ENCODE measurements at regions not wholly inside any gene's neighbourhood (a gene's known extent, or its start where the extent isn't known, plus 50 kb on each side); places are given as distances from the start of the nearest gene placed in this dataset.

- TF ChIP-seq FOSL2 (IDR thresholded peaks at IDR 0.05) (no peak), FOSL2 (CRISPR knock-in tag; IDR thresholded peaks at IDR 0.05) (no peak), MYC (IDR thresholded peaks at IDR 0.05; ENCODE audit: borderline replicate concordance, low read length) (no peak), FOXS1 (CRISPR knock-in tag; IDR thresholded peaks at IDR 0.05) (no peak)
- 15% methylated on average over 5 of the region's 5 CpGs for WGBS (ENCODE audit: missing lambda C conversion rate)
- no peak for ATAC-seq
- FAIRE-seq, result no peak
- Histone ChIP-seq H3K4me1 (no peaks in the 10 kb centered on the region), H3K4me3 (no peak overlapping the region), H3K4me2 (no peak overlapping the region), H3K27ac (no peak overlapping the region), H3K9me3 (no peaks in the 10 kb centered on the region; the same call in 2 of the 3 replicates)
- no peak for DNase-seq (ENCODE audit: low read depth in 1 of 2, low spot score in 1 of 2)
- ChIA-PET POLR2A (no interaction called here), CTCF (interaction anchor here (0.8 to 1.0 kb wide), 2 partner anchors 13 to 19 kb away, joined by 3 to 4 read pairs; no protein-coding TSS in a partner anchor)
Measured at GRCh38 chr16:86444661-86445060, 65.7 kb upstream of the FOXF1 start.

GRCh38 chr16:86446279-86446678 is 64.0 kb upstream of the FOXF1 start:
- DNase-seq (ENCODE audit: low read depth in 1 of 2, low spot score in 1 of 2), result no peak
- FAIRE-seq, result no peak
- Histone ChIP-seq H3K4me3 (no peak overlapping the region), H3K27ac (no peak overlapping the region), H3K9me3 (peaks cover 13% of the 10 kb centered on the region; the same call in 2 of the 3 replicates), H3K4me2 (no peak overlapping the region), H3K4me1 (no peaks in the 10 kb centered on the region)
- no peak for ATAC-seq
- ChIA-PET CTCF (interaction anchor here (1.8 kb wide), 1 partner anchor 73 kb away, joined by 3 read pairs; no protein-coding TSS in a partner anchor), POLR2A (no interaction called here)
- 26% methylated on average over 7 of the region's 7 CpGs for WGBS (ENCODE audit: missing lambda C conversion rate)
- no peak for TF ChIP-seq BHLHE40 (IDR thresholded peaks at IDR 0.05; ENCODE audit: low read depth, low read length)
- TF ChIP-seq SMC3 (IDR thresholded peaks at IDR 0.05), result no peak
- no peak for TF ChIP-seq FOSB (CRISPR knock-in tag; IDR thresholded peaks at IDR 0.05)

DNA sequence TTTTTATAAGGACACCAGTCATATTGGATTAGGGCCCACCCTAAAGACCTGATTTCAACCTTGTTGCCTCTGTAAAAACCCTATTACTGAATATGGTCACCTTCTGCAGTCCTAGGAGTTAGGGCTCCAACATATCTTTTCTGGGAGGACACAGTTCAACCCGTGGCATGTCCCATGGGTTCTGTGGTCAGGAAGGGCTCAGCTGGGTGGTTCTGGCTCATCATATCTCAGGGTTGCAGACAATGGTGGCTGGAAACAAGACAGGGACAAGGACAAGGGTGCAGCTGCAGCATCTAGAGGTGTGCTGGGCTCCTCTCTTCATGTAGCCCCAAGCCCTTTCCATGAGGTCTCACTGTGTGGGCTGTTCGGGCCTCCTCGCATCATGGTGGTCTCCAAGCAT is 63.1 kb upstream of the FOXF1 start:
- Histone ChIP-seq H3K27ac (no peak overlapping the region), H3K9me3 (peaks cover 14% of the 10 kb centered on the region; the same call in 2 of the 3 replicates), H3K4me1 (no peaks in the 10 kb centered on the region), H3K4me3 (no peak overlapping the region), H3K4me2 (no peak overlapping the region)
- WGBS (ENCODE audit: missing lambda C conversion rate), result 9% methylated on average over 3 of the region's 3 CpGs
- no peak for DNase-seq (ENCODE audit: low read depth in 1 of 2, low spot score in 1 of 2)
- TF ChIP-seq MYC (IDR thresholded peaks at IDR 0.05; ENCODE audit: borderline replicate concordance, low read length) (no peak), EP300 (IDR thresholded peaks at IDR 0.05) (no peak), MAZ (IDR thresholded peaks at IDR 0.05; ENCODE audit: borderline replicate concordance, low read depth, low read length) (no peak), CBX2 (IDR thresholded peaks at IDR 0.05; ENCODE audit: borderline replicate concordance, low read depth) (no peak), NR3C1 (IDR thresholded peaks at IDR 0.05) (no peak), ZNF302 (CRISPR knock-in tag; IDR thresholded peaks at IDR 0.05) (no peak), EHF (CRISPR knock-in tag; IDR thresholded peaks at IDR 0.05) (no peak)
- TF ChIP-seq, protein P1, sequence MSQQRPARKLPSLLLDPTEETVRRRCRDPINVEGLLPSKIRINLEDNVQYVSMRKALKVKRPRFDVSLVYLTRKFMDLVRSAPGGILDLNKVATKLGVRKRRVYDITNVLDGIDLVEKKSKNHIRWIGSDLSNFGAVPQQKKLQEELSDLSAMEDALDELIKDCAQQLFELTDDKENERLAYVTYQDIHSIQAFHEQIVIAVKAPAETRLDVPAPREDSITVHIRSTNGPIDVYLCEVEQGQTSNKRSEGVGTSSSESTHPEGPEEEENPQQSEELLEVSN (IDR thresholded peaks at IDR 0.05; ENCODE audit: borderline replicate concordance, low read depth), result no peak
- ChIA-PET POLR2A (no interaction called here), CTCF (interaction anchor here (1.8 kb wide), 1 partner anchor 72 kb away, joined by 3 read pairs; no protein-coding TSS in a partner anchor)
- ATAC-seq, result no peak
- no peak for FAIRE-seq

- no peak overlapping the region for H3K4me3 ChIP-seq
- no peak for DNase-seq (ENCODE audit: low read depth in 1 of 2, low spot score in 1 of 2)
- ChIA-PET CTCF (no interaction called here), POLR2A (no interaction called here)
- TF ChIP-seq, protein P2, sequence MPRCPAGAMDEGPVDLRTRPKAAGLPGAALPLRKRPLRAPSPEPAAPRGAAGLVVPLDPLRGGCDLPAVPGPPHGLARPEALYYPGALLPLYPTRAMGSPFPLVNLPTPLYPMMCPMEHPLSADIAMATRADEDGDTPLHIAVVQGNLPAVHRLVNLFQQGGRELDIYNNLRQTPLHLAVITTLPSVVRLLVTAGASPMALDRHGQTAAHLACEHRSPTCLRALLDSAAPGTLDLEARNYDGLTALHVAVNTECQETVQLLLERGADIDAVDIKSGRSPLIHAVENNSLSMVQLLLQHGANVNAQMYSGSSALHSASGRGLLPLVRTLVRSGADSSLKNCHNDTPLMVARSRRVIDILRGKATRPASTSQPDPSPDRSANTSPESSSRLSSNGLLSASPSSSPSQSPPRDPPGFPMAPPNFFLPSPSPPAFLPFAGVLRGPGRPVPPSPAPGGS (IDR thresholded peaks at IDR 0.05), result no peak
- TF ChIP-seq CBX2 (IDR thresholded peaks at IDR 0.05; ENCODE audit: borderline replicate concordance, low read depth) (no peak), PHF8 (IDR thresholded peaks at IDR 0.05; ENCODE audit: borderline replicate concordance, low read depth) (no peak), TP53 (CRISPR knock-in tag; IDR thresholded peaks at IDR 0.05) (no peak), EP300 (IDR thresholded peaks at IDR 0.05) (no peak), RARB (CRISPR knock-in tag; IDR thresholded peaks at IDR 0.05) (no peak), CHD2 (IDR thresholded peaks at IDR 0.05; ENCODE audit: low read length, partially characterized antibody) (no peak), FOXS1 (CRISPR knock-in tag; IDR thresholded peaks at IDR 0.05) (no peak), JUNB (IDR thresholded peaks at IDR 0.05) (no peak), ZC3H11A (IDR thresholded peaks at IDR 0.05) (no peak), NFE2L2 (conservative IDR thresholded peaks at IDR 0.05; ENCODE audit: low read length) (no peak), ZNF302 (CRISPR knock-in tag; IDR thresholded peaks at IDR 0.05) (no peak), FOSB (CRISPR knock-in tag; IDR thresholded peaks at IDR 0.05) (no peak), SMC3 (IDR thresholded peaks at IDR 0.05) (no peak), NPAS2 (CRISPR knock-in tag; IDR thresholded peaks at IDR 0.05; ENCODE audit: borderline replicate concordance) (no peak)
- H3K4me1 ChIP-seq, result no peaks in the 10 kb centered on the region
- WGBS (ENCODE audit: missing lambda C conversion rate), result 28% methylated on average over 11 of the region's 11 CpGs
- no peak for ATAC-seq
- FAIRE-seq, result no peak
- peaks cover 14% of the 10 kb centered on the region; the same call in 2 of the 3 replicates for H3K9me3 ChIP-seq
- H3K27ac ChIP-seq, result no peak overlapping the region
- H3K4me2 ChIP-seq, result no peak overlapping the region
Measured at GRCh38 chr16:86448306-86448890, 61.9 kb upstream of the FOXF1 start.

Measured in A549 (cell line).